Ovary (tissue), 7 donors: ENCODE measurements at regions not wholly inside any gene's neighbourhood (a gene's known extent, or its start where the extent isn't known, plus 50 kb on each side); places are given as distances from the start of the nearest gene placed in this dataset.
"Not testable (repeated sequence)": the region's sequence is repeated elsewhere in the genome, so short reads cannot be mapped to it uniquely, and the experiment has no call there.

ENCODE experiments used
- DNase-seq, 5 donors: peaks; one replicate each; pipeline ENCODE4 v3.0.0-alpha.2; 2019 to 2020
- H3K27ac ChIP-seq, 2 donors: fragments of 200-600 bp; one replicate each; pipeline versions ENCODE4 v1.5.1 to v1.8.0; 2019 to 2022
- H3K27me3 ChIP-seq: fragments of 200-600 bp; one replicate; pipeline ENCODE4 v1.8.0; 2022
- H3K36me3 ChIP-seq: fragments of 200-600 bp; sonication (generic); one replicate; pipeline ENCODE4 v1.5.1; 2019
- H3K4me1 ChIP-seq: one replicate; pipeline ENCODE4 v1.8.1; 2013; ENCODE audit warnings: mild to moderate bottlenecking, moderate library complexity; ENCODE audit not compliant: insufficient read depth
- H3K4me3 ChIP-seq: fragments of 200-600 bp; sonication (generic); one replicate; pipeline ENCODE4 v1.5.1; 2017
- H3K9me3 ChIP-seq, 2 donors: fragments of 200-600 bp in 1 of 2; sonication (generic) in 1 of 2; one replicate each; pipeline versions ENCODE4 v1.5.1 to v1.8.1; 2013 to 2019; ENCODE audit warnings: mild to moderate bottlenecking in 1 of 2, moderate library complexity in 1 of 2
- WGBS, 3 donors: extraction: QIAGEN DNeasy Blood & Tissue Kit in 1 of 3; methylation state at CpG; one replicate each; pipeline versions ENCODE4 v1.1.5 to v1.1.7; 2013 to 2017; 5-methylcytosine and 5-hydroxymethylcytosine counted together
- intact Hi-C, 4 donors: fragments of 100-400 bp; cut with DNase I; formaldehyde crosslinking; loops; one replicate each; pipeline versions ENCODE4 v1.11.0 to v1.15.1; 2022 to 2023
- donor health status: DM: no; HTN: no; CAD: no; lungs with moderate emphysema.
- donor health status: DM: no; HTN: no; CAD: no.
- donor health status: Bipolar disorder and iron deficiency.
- donor health status: DM: no; HTN: no; CAD: no.
- donor health status: DM: yes; HTN: yes; CAD: no.

DNA sequence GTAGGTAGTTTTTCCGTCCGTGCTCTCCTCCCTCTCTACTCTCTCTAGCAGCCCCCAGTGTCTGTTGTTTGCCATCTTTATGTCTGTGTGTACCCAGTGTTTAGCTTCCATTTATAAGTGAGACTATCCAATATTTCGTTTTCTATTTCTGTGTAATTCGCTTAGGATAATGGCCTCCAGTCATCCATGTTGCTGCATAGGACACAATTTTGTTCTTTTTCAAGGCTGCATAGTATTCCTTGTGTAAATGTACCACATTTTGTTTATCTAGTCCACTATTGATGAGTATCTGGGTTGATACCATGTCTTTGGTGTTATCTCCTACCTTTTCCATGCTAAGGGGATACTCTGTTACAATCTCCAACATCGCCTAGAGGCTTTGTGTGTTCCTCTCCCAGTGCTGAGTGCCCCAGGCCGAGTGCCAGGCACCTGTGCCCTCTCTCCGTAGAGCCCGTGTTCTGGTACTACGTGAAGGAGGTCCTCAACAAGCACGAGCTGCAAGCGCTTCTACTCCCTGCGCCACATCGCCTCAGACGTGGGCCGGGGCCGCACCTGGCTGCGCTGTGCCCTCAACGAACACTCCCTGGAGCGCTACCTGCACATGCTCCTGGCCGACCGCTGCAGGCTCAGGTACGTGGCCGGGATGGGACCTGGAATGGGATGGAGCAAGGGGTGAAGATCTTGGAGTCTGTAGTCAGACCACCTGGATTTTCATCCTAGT, 51.0 kb downstream of the NPIPB11 start:
- 96 to 97% (median 97%) methylated on average over 22 to 23 of the region's 23 CpGs for WGBS, 3 donors
- H3K4me3 ChIP-seq, H3K36me3 ChIP-seq, H3K27me3 ChIP-seq, H3K27ac ChIP-seq, H3K4me1 ChIP-seq, intact Hi-C loops, H3K9me3 ChIP-seq, DNase-seq: not testable (repeated sequence)

- H3K4me1 ChIP-seq, H3K27me3 ChIP-seq, H3K4me3 ChIP-seq, H3K36me3 ChIP-seq, H3K27ac ChIP-seq, H3K9me3 ChIP-seq, intact Hi-C loops, DNase-seq: not testable (repeated sequence)
- 57 to 72% (median 63%) methylated on average over 2 of the region's 5 CpGs for WGBS, 3 donors
Observed at GRCh38 chr16:29354449-29354848, 52.1 kb downstream of the NPIPB11 start.

- H3K9me3 ChIP-seq, DNase-seq, intact Hi-C loops, H3K4me1 ChIP-seq, H3K36me3 ChIP-seq, H3K27ac ChIP-seq, H3K27me3 ChIP-seq, H3K4me3 ChIP-seq: not testable (repeated sequence)
- WGBS, 3 donors, result 82 to 100% (median 93%) methylated on average over 1 to 2 of the region's 2 CpGs
Observed at GRCh38 chr16:29352617-29352999, 53.9 kb downstream of the NPIPB11 start.

DNA sequence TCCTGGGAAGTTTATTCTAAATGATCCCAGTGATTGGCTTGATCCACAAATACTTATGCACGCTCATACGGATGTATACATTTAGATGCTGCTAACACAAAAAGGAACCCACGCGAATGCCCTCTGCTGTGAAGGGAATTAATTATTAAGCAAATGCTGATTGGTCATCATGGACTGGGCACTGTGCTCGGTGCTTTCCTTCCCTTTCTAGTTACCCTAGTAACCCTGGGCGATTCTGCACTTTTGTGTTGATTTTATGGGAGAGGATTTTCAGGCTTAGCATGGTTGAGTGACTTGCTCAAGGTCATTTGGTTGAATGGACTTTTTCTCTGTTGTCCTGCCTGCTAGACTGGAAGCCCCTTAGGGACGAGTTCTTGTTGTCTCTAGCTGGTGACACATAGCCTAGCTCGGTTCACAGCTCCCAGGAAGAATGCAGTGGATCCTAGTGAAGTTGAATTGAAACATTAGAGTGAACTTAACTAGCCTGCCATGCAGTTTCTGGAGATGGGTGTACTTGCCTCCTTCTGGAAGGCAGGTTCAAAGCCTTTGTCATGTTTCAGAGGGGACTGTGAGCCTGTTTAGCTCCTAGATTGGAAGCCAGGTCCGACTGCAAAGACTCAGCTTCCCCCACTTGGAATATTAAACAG, 54.4 kb downstream of the NPIPB11 start:
- H3K4me1 ChIP-seq, H3K4me3 ChIP-seq, H3K9me3 ChIP-seq, intact Hi-C loops, DNase-seq, H3K36me3 ChIP-seq, H3K27ac ChIP-seq, H3K27me3 ChIP-seq: not testable (repeated sequence)
- 82 to 91% (median 88%) methylated on average over 7 to 9 of the region's 9 CpGs for WGBS, 3 donors

DNA sequence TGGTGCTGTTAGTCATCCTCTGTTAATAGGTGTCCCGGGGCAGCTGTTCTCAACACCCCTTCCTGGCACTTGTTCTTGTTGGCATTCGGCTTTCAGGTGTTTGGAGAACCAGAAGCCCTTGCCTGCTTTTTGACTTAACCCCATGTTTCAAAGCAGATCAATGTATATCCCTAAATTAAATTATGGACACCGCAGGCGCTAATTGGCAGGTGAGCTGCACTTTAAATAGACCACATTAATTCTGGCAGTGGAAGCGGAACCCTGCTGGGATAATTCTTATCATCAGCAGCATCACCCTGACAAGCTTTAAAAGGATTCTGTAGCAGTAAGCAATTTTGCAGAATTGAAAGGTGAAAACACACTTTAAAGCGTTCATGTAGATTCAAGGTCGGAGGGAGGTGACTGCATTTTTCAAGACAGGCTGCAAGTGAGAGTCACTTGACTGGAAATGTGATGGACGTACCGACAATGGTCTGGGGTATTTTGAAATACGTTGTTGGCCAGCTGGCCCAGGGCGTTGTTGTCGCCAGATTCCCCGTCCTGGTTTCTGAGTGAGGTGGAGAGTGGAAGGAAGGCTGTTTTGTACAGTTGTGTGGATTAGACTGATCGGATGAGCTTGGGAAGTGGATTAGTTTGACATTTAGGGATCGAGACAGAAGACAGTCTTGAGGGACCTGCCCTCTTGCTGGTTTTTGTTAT, 55.1 kb downstream of the NPIPB11 start:
- intact Hi-C loops, DNase-seq, H3K27me3 ChIP-seq, H3K36me3 ChIP-seq, H3K4me3 ChIP-seq, H3K9me3 ChIP-seq, H3K27ac ChIP-seq, H3K4me1 ChIP-seq: not testable (repeated sequence)
- WGBS, 3 donors, result 86 to 92% (median 91%) methylated on average over 13 of the region's 15 CpGs

- H3K4me3 ChIP-seq, intact Hi-C loops, H3K27me3 ChIP-seq, H3K36me3 ChIP-seq, H3K4me1 ChIP-seq, H3K9me3 ChIP-seq: not testable (repeated sequence)
- peak overlapping the region in 1 of 2 donors; percentile 2 for H3K27ac ChIP-seq
- WGBS, 3 donors, result 9 to 41% (median 18%) methylated on average over 6 to 7 of the region's 7 CpGs
- peak; percentile 78 to 90 (median 82) for DNase-seq
Observed at GRCh38 chr16:29349966-29350365, 56.5 kb downstream of the NPIPB11 start.

GRCh38 chr16:29348748-29349147, 57.8 kb downstream of the NPIPB11 start:
- H3K27ac ChIP-seq, H3K36me3 ChIP-seq, H3K4me3 ChIP-seq, H3K9me3 ChIP-seq, H3K27me3 ChIP-seq, H3K4me1 ChIP-seq, intact Hi-C loops: not testable (repeated sequence)
- DNase-seq, result peak in 2 of 5 donors; percentile 33 to 62
- WGBS, 3 donors, result 65 to 70% (median 68%) methylated on average over 3 of the region's 3 CpGs

- H3K36me3 ChIP-seq, DNase-seq, H3K27ac ChIP-seq, intact Hi-C loops, H3K9me3 ChIP-seq, H3K27me3 ChIP-seq, H3K4me3 ChIP-seq, H3K4me1 ChIP-seq: not testable (repeated sequence)
- WGBS, 3 donors, result 58 to 86% (median 83%) methylated on average over 1 to 2 of the region's 2 CpGs
Observed at GRCh38 chr16:29348123-29348690, 58.3 kb downstream of the NPIPB11 start.

- intact Hi-C loops, result not testable (repeated sequence)
- 87 to 92% (median 88%) methylated on average over 7 of the region's 7 CpGs for WGBS, 3 donors
Observed at GRCh38 chr16:29346796-29347580, 59.5 kb downstream of the NPIPB11 start.

DNA sequence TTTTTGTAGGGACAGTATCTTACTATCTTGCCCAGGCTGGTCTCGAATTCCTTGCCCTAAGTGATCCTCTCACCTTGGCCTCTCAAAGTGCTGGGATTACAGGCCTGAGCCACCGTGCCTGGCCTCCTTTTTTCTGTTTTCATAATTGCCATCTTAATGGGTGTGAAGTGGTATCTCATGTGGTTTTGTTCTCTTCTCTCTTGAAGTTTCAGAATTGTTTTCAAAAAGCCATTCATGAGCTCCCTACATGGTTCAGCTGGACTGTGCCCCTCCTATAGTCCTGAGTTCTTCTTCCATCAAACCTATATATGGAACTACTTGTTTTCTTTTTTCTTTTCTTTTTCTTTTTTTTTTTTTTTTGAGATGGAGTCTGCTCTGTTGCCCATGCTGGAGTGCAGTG, 60.3 kb downstream of the NPIPB11 start:
- WGBS, 3 donors, result 82 to 87% (median 84%) methylated on average over 2 of the region's 2 CpGs
- H3K27ac ChIP-seq, intact Hi-C loops, H3K36me3 ChIP-seq, DNase-seq, H3K9me3 ChIP-seq, H3K27me3 ChIP-seq, H3K4me1 ChIP-seq, H3K4me3 ChIP-seq: not testable (repeated sequence)

More at GRCh38 chr16:29346796-29347580, 59.5 kb downstream of the NPIPB11 start:
- DNase-seq, H3K4me1 ChIP-seq, H3K27me3 ChIP-seq, H3K27ac ChIP-seq, H3K36me3 ChIP-seq, H3K9me3 ChIP-seq, H3K4me3 ChIP-seq: not testable (repeated sequence)

GRCh38 chr16:29342937-29343336, 63.6 kb downstream of the NPIPB11 start:
- H3K27ac ChIP-seq, intact Hi-C loops, H3K4me1 ChIP-seq, DNase-seq, H3K4me3 ChIP-seq, H3K36me3 ChIP-seq, H3K9me3 ChIP-seq, H3K27me3 ChIP-seq: not testable (repeated sequence)
- 86 to 91% (median 90%) methylated on average over 4 of the region's 4 CpGs for WGBS, 3 donors
